GM18873 (cell line): ENCODE measurements at regions not wholly inside any gene's neighbourhood (a gene's known extent, or its start where the extent isn't known, plus 50 kb on each side); places are given as distances from the start of the nearest gene placed in this dataset.

ENCODE experiments used
- ATAC-seq: cut with Tn5 transposase; IDR thresholded peaks from one replicate; pipeline ENCODE4 v1.9.1; 2021; ENCODE audit warnings: mild to moderate bottlenecking, moderate library complexity, moderate number of reproducible peaks; ENCODE audit not compliant: unreplicated experiment, low FRiP score

- no peak for ATAC-seq
These were observed 155.6 kb upstream of the SOD1 start for GRCh38 chr21:31503939-31504338.

- ATAC-seq: no peak
These were observed 156.0 kb upstream of the SOD1 start for GRCh38 chr21:31503467-31503866.

- no peak for ATAC-seq
These were observed 156.9 kb upstream of the SOD1 start for GRCh38 chr21:31502537-31503143.

- ATAC-seq: no peak
These were observed 157.6 kb upstream of the SOD1 start for GRCh38 chr21:31501926-31502325.

GRCh38 chr21:31500982-31501381 is 156.9 kb upstream of the TIAM1 start:
- no peak for ATAC-seq

GRCh38 chr21:31500071-31500470 is 156.0 kb upstream of the TIAM1 start:
- ATAC-seq: no peak

- ATAC-seq: no peak
These were observed 154.9 kb upstream of the TIAM1 start for GRCh38 chr21:31498985-31499384.

- no peak for ATAC-seq
These were observed 153.9 kb upstream of the TIAM1 start for GRCh38 chr21:31497914-31498313.

GRCh38 chr21:31493350-31493880 is 149.4 kb upstream of the TIAM1 start:
- ATAC-seq: no peak

- no peak for ATAC-seq
These were observed 147.6 kb upstream of the TIAM1 start for GRCh38 chr21:31491617-31492016.

- ATAC-seq: no peak
These were observed 146.4 kb upstream of the TIAM1 start for GRCh38 chr21:31490443-31490842.

GRCh38 chr21:31489726-31490125 is 145.7 kb upstream of the TIAM1 start:
- ATAC-seq: no peak

GRCh38 chr21:31489014-31489413 is 145.0 kb upstream of the TIAM1 start:
- no peak for ATAC-seq

- no peak for ATAC-seq
These were observed 140.2 kb upstream of the TIAM1 start for GRCh38 chr21:31484219-31484618.

- no peak for ATAC-seq
These were observed 139.1 kb upstream of the TIAM1 start for GRCh38 chr21:31483146-31483545.

- no peak for ATAC-seq
These were observed 138.4 kb upstream of the TIAM1 start for GRCh38 chr21:31482460-31482859.

GRCh38 chr21:31480228-31480627 is 136.2 kb upstream of the TIAM1 start:
- no peak for ATAC-seq

- no peak for ATAC-seq
These were observed 135.7 kb upstream of the TIAM1 start for GRCh38 chr21:31479714-31480113.

GRCh38 chr21:31479222-31479621 is 135.2 kb upstream of the TIAM1 start:
- no peak for ATAC-seq

GRCh38 chr21:31476263-31477022 is 132.4 kb upstream of the TIAM1 start:
- ATAC-seq: no peak

GRCh38 chr21:31475223-31475622 is 131.2 kb upstream of the TIAM1 start:
- no peak for ATAC-seq
